HG03520 (cell line): ENCODE measurements at regions not wholly inside any gene's neighbourhood (a gene's known extent, or its start where the extent isn't known, plus 50 kb on each side); places are given as distances from the start of the nearest gene placed in this dataset.

Experiments
- ATAC-seq: cut with Tn5 transposase; IDR thresholded peaks from one replicate; pipeline ENCODE4 v1.9.1; 2021; ENCODE audit warnings: mild to moderate bottlenecking, moderate library complexity; ENCODE audit not compliant: unreplicated experiment

DNA sequence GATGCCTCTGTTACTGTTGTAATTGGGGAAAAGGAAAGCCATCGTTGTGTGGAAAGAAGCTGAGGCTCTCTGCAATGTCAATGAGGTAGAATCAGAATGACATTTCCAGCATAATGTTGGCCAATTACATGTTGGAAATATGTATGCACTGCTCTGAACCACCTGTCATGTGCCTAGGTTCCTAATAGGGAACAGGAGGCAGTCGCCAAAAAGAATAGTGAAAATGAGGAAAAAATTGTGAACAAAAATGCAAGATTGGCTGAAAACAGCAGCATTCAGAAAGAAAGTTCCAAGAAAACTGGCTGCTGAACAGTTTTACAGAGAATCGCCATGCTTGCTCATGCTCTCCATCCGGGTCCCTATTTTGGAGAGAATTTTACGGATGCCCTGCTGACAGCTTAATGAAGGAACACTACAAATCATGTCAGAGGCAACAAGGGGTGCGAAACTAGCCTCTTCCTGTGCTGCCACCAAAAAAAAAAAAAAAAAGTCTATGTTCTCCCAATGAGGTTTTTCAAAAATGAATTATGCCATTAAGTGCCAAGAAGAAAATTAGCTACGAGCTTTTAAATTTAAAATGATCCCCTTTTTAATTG is 305.9 kb upstream of the ARRDC4 start:
- ATAC-seq: no peak

DNA sequence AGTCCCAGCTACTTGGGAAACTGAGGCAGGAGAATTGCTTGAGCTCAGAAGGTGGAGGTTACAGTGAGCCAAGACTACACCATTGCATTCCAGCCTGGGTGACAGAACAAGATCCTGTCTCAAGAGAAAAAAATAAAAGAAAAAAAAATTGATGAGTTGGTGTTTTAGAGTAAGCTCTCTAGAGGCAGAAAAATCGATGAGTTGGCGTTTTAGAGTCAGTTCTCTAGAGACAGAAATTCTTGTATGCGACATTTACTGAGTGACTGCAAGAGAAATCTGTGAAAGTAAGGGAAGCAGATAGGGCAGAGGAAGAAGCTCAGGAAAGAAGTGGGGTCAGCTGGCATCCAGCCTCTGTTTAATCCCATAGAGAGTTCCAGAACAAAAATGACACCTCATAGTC is 298.7 kb upstream of the ARRDC4 start:
- no peak for ATAC-seq

DNA sequence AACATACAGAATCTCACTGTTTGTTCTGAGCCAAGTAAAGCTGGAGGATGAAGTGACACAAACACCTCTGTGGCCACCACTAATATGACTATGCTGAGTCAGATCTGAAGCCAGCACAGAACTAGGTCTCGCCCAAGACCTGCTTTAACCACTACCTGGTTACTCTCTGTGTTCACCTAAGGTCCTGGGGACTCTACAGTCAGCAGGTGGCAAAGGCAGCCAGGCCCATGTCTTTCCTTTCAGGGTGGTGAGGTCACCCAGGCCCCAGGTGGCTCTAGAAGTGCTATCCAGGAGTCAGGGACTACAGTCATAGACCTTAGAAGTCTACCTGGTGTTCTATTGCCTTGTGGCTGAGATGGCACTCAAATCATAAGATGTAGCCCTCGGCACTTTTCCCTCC is 287.9 kb upstream of the ARRDC4 start:
- no peak for ATAC-seq

DNA sequence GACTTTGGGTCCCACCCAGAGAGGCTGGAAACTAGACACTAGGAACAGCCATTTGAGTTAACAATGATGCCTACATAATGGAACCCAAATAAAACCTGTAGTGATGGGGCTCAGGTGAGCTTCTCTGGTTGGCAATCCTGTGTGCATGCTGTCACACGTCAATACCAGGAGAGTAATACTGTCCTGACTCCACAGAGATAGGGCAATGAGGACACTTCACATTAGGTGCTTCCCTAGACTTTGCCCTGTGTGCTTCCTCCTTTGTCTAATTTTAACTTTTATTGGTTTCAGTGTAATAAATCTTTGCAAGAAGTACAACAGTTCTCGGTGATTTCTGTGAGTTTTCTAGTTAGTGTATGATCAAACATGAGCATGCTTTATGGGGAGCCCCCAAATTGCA is 281.8 kb upstream of the ARRDC4 start:
- no peak for ATAC-seq

DNA sequence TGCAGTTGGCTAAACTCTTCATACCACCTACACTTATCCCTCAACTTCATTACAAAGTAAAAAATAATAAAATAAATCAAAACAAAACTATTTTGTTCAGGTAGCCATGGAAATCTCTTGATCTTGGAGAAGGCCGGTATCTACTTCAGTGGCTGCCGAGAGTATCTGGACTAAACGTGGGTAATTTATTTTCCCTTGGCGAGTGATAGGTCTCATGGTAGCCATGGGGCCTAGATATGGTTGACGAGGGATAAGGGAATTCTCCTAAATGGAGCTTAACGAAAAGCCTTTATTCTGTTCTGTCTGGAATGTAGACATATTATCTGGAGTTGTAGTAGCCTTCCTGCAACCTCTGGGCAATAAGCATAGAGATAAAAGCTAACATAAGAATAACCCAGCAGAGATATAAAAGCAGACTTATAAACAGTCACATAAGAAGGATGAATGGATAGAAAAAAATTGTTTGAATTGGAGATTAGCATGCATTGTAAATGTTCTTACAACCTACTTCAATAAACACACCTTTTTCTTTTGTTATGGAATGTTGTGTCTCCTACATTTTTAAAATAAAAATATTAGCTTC is 281.3 kb upstream of the ARRDC4 start:
- ATAC-seq: no peak

DNA sequence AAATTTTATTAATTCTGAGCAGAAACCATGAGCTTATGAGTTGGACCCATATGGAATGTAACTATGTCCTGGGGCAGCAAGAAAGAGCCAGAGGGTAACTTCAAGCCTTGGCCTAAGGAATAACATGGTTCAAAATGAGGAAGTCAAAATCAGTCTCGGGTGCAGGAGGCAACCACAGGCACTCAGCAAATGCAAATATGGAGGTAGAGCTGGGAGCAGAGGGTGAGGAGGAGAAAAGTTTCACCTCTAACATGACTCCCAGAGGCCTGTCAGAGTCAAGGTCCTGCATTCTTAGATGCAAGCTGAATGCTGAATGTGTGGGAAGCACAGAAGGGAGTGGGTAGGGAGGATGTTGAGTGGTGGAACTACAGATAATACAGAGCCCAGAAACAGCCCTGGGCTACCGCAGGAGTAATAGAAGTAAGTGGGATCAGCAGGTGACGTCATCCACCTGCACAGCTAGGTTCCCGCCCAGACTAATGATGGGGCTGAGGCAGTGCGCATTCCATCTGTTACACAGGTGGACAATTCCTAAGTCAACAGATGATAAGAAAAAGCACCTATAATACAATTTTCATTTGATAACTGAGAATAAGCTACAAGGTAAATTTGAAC is 279.8 kb upstream of the ARRDC4 start:
- ATAC-seq: no peak

DNA sequence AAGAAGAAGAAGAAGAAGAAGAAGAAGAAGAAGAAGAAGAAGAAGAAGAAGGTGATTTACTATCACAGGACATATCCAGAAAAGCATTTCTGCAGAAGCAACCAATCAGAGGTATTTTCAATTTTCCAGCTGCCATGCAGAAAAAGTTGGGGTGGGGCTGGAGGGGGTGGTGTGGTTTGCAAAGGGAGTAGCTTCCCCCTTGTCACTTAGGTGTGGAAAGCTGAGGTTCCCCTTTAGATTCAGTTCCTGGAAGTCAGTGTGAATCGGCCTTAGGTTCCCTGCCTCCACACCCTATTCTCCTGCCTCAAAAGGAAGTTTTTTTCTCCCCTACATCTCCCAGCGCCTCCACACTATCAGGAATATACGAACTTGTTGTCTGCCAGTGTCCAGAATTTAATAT is 276.7 kb upstream of the ARRDC4 start:
- no peak for ATAC-seq

DNA sequence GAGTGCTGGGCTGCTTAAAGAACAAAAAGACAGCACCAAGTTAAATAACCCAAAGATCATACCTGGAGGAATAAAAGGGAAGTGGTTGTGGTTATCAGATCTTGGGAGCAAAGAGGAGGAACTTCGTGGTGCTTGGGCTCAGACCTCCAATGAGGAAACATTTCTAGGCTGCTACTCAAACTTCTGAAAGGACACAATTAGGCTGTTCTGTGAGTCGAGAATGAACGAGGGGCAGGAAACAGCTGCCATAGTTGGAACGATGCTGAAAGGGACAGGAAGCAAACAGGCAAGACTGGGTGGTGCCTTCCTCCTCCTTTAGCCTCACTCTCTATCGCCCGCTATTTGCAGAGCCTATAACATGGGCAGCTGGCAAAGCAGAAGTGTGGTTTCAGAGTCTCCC is 276.3 kb upstream of the ARRDC4 start:
- no peak for ATAC-seq

DNA sequence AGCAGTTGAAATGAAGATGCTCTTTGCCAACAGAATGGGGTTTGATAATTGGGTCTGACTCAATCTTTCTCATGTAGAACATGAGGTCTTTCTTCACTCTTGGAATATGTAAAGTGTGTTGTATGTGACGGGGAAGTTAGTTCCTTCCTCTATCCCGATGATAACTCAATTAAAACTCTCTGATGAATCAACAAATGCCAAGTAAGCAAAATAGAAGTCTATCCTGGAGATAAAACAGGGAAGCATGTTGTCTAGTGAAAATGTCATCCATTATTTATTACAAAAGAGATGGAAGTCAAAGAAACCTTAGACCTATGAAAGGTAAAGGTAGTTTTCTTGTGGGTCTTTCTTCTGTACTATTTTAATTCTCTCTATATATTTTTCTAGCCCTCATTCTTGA is 274.2 kb upstream of the ARRDC4 start:
- ATAC-seq: no peak

DNA sequence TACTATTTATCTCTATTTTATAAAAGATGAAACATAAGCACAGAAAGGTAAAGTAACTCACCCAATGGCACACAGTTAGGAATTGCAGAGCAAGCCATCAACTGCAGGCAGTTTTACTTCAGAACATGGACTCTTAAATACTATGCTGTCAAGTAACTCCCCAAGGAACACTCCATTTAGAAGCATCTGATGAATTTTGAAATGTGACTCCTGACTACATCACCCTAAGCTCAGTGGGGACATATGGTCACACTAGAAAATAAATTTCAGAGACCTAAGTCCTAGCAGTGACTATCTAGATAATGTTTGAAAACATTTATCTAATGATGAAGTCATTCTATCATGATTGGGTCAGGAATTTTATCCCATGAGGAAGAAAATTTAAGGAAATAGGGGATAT is 272.8 kb upstream of the ARRDC4 start:
- no peak for ATAC-seq

DNA sequence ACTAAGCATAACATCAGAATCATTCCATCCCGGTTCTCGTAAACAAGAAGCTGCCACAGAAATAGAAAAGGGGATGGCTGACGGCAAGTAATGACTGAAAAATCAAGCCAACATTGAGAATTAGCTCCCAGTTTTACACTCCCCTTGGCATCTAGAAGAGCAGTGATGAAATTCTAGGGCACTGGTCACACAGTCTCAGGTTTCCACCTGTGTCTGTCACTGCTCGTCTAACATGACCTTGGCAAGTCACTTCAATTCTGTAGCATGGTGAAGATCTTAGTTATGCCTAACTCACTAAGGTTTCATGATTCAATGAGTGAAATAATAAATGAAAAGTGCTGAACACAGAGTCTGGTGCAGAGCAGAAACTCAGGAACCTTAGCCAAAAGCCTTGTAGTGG is 272.3 kb upstream of the ARRDC4 start:
- ATAC-seq: no peak

DNA sequence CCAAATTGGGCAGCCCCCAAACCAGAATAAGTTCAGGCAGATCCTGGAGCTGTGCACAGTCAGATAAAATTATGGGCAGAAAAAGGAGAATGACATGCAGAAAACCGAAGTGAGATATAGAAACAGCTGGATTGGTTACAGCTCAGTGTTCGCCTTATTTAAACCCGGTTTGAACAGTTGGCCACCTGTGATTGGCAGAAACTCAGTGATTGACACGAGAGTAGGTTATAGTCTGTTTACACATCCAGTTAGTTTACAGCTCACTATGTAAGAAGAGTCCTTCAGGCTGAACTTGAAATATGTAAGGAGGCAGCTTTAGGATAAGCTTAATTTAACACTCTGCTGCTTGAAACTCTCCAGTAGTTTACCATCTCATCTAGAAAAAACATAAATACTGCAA is 271.6 kb upstream of the ARRDC4 start:
- no peak for ATAC-seq

DNA sequence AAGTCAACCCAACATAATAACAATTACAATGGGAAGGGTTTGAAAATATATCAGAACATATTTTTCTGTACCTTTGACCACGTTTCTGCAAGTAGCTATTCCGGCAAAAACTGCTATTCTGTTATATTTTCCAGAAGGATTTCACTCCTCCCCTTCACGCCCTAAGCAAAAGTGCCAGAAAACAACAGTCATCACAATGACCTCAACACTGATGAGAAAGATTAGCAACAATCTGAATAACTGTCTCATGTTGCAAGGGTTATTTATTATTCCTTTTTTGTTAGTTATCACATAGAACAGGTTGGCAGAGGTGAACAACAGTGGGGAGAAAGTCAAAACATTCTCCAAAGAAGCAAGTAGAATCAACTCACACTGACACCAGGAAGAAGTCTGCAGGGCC is 269.4 kb upstream of the ARRDC4 start:
- ATAC-seq: no peak

DNA sequence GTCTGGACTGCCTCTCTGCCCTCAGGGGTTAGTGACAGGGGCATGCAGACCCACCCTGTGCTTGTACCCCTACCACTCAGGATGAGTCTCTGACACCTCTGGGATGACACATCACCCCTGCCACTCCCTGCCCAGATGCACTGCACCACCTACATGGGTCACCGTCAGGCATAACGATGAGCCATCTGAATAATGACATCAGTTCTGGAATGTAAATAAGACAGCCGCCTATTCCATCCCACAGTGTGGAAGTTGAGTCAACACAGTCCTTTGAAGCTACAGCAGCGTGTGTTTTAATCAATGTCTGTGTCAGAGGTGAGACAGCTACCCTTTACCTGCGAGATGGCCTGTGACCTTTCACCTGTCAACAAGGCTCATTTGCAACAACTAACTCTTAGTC is 268.7 kb upstream of the ARRDC4 start:
- ATAC-seq: no peak

DNA sequence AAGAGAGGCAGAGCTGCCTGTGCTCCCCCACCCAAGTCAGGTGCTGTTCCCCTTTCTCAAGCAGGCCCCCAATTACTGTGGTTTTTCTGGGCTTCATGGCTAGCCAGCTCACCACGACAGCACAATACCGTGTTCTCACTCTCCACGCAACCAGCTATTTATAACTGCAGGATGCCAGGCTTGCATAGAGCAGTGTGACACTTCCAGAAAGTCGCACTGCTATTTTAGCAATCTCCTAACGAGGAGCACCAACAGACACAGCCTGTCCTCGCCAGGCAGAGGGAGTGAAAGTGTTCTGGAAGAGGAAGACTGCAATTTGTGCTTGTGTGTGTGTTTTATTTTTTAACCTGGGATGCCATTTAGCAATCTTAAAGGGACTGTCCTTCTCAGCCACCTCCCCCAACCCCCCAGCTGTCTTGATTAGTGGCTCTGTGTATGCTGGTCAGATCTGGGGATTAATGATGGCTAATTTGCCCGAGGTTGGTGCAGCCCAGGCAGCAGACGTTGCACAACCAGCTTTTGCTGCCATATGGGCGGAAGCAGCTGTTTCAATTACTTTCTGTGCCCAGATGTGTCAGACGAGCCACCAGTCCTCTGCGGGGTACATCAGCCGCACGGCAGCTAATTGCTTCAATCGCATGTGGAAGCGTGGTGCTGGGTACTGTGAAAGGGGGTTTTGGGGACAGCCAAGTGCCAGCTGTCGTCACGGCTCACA is 268.0 kb upstream of the ARRDC4 start:
- no peak for ATAC-seq

DNA sequence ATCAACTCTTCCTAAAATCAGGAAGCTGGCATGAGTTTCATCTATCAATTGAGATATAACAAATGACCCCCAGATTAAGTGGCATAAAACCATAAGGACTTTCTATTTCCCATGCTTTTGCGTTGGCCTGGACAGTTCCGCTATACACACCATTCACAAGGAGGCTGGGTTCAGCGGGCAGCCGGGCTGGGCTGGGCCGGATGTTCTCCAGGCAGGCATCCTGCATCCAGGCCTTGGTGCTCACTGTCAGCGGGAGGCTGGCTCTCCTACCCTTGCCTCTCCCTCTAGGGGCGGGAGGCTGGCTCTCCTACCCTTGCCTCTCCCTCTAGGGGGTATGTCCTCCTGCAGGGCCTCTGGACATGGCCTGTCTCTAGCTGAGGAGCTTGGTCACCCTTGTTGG is 266.0 kb upstream of the ARRDC4 start:
- no peak for ATAC-seq

DNA sequence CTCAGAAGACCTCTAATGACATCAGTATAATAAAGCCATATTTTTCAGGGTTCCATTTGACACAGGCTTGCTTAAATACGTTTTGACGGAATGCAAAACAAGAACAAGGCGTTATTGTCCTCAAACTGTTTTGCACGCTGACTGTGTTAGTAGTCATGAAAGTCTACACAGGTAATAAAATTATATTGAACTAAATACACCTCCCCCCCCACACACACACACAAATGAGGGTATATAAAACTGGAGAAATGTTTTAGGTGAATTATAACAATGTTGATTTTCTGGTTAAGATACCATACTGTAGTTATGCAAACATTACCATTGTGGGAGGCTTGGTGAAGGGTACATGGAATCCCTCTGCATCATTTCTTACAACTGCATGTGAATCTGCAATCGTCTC is 257.1 kb upstream of the ARRDC4 start:
- ATAC-seq: no peak

DNA sequence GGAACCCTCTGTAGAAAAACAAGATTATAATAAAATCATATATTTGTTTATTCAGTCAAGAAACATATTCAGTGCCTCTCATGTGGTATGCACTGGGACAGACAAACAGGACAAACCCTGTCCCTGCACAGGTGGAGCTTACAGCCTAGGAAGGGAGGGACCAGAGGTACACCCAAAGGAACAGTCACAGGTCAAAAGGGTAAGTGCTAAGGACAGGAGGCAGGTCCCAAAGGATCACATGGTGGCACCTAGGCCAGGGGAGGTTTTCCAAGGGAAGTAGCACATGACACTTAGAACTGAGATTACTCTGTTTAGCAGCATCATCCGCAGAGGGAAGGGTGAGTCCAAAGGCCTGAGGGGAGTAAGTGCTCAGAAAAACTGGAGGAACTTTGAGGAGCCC is 254.4 kb upstream of the ARRDC4 start:
- no peak for ATAC-seq

DNA sequence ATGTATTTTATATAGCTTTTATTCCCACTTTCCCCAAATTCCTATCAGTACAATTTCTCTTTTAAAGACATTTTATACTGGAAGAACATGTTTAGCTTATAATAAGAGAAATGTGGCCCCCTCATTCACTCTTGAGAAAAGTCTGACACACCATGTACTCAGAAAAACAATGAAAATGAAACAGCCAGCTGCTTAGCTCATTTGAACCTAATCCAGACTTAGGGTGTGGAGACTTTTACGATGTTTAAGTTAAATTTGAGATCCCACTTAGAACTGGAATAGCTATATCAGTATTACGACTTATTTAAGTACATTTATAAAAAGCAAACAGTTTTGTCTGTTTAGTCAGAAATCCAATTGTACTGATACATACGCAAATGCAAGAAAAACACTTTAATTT is 252.3 kb upstream of the ARRDC4 start:
- no peak for ATAC-seq

DNA sequence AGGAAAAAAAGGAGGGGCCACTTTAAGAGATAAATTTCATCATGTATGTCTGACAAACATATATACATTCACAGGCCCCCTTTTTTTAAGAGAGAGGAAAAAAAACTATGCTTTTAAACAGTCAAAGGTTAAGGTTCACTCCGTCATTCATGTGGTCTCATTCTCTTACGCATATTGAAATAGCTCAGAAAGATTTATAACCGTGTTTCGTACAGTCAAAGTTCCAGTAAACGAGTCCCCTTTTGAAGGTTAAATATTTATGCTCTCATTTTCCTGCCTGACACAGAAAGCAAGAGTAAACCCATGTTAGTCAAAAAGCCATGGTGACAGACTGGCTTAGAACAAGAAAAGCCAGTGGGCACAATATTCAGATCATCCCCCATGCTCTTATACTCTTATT is 248.0 kb upstream of the ARRDC4 start:
- no peak for ATAC-seq

DNA sequence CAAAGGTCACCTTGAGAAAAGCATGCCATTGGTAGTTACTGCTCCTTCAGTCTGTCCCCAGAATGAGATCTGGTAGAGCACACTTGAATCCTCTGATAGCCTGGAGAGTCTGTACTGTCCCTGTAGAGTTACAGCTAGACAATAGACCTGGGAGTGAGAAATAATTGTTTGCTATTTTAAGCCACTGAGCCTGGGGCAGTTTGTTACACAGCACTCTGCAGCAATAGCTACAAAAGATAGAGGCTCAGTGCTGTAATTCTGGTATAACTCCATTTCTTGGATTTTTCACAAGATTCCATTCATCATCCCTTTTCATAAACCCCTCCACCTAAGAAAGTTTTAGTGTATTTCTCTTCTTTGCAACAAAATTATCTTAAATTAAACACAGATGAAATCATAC is 242.7 kb upstream of the ARRDC4 start:
- ATAC-seq: no peak

DNA sequence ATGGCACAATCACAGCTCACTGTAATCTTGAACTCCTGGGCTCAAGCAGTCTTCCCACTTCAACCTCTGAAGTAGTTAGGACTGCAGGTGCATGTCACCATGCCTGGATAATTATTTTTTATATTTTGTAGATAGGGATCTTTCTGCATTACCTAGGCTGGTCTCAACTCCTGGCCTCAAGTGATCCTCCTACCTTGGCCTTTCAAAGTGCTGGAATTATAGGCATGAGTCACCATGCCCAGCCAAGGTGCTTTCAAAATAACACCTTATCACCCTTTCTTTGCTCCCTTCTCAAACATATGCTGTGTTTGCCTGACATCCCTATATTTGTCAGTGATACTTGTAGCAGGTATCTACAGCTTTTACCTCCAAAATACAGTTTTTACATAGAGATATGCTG is 242.0 kb upstream of the ARRDC4 start:
- ATAC-seq: no peak
